PFSK-1 (cell line): ENCODE measurements at regions not wholly inside any gene's neighbourhood (a gene's known extent, or its start where the extent isn't known, plus 50 kb on each side); places are given as distances from the start of the nearest gene placed in this dataset.

Experiments used
- FOXP2 ChIP-seq: optimal IDR thresholded peaks from 2 replicates; pipeline ENCODE3; 2011; ENCODE audit warnings: borderline replicate concordance, control low read depth, inconsistent platforms; ENCODE audit not compliant: insufficient read depth; ENCODE audit errors: extremely low read length, extremely low read depth
- POLR2AphosphoS5 ChIP-seq: IDR thresholded peaks from 2 replicates; pipeline ENCODE4 v1.6.1; 2012; ENCODE audit warnings: low read depth, mild to moderate bottlenecking, control low read depth, low read length, moderate library complexity
- REST ChIP-seq, 2 experiments: IDR thresholded peaks; 2 replicates each; pipeline versions ENCODE4 v1.6.1 to v1.8.0; 2011 to 2012; ENCODE audit warnings: low read depth in 2 of 2, low read length in 2 of 2, control low read depth in 1 of 2, inconsistent platforms in 1 of 2, mild to moderate bottlenecking in 1 of 2, moderate library complexity in 1 of 2; ENCODE audit not compliant: insufficient read depth in 1 of 2
- SIN3A ChIP-seq: IDR thresholded peaks from 2 replicates; pipeline ENCODE4 v1.6.1; 2012; ENCODE audit warnings: mild to moderate bottlenecking, low read length, moderate library complexity, borderline replicate concordance; ENCODE audit not compliant: insufficient read depth
- TAF1 ChIP-seq: IDR thresholded peaks from 2 replicates; pipeline ENCODE4 v1.6.1; 2012; ENCODE audit warnings: low read length, control low read depth, borderline replicate concordance; ENCODE audit not compliant: insufficient read depth

GRCh38 chr20:22005535-22005934 is 300.1 kb downstream of the PAX1 start:
- TF ChIP-seq TAF1, result no peak
- no peak for TF ChIP-seq REST (IDR thresholded peaks at IDR 0.05; ENCODE audit: insufficient read depth in 1 of 2, low read depth in 2 of 2, low read length in 2 of 2)
- TF ChIP-seq FOXP2, result no peak
- no peak for TF ChIP-seq POLR2AphosphoS5
- no peak for TF ChIP-seq SIN3A

- no peak for TF ChIP-seq TAF1
- no peak for TF ChIP-seq FOXP2
- no peak for TF ChIP-seq SIN3A
- TF ChIP-seq REST (IDR thresholded peaks at IDR 0.05; ENCODE audit: insufficient read depth in 1 of 2, low read depth in 2 of 2, low read length in 2 of 2), result no peak
- TF ChIP-seq POLR2AphosphoS5, result no peak
Measured at GRCh38 chr20:22004946-22005345, 299.5 kb downstream of the PAX1 start.

- no peak for TF ChIP-seq FOXP2
- no peak for TF ChIP-seq REST (IDR thresholded peaks at IDR 0.05; ENCODE audit: insufficient read depth in 1 of 2, low read depth in 2 of 2, low read length in 2 of 2)
- no peak for TF ChIP-seq SIN3A
- TF ChIP-seq POLR2AphosphoS5, result no peak
Measured at GRCh38 chr20:22003680-22004079, 298.2 kb downstream of the PAX1 start.

- TF ChIP-seq SIN3A (no peak), TAF1 (no peak), FOXP2 (no peak), POLR2AphosphoS5 (no peak), REST (IDR thresholded peaks at IDR 0.05; ENCODE audit: insufficient read depth in 1 of 2, low read depth in 2 of 2, low read length in 2 of 2) (no peak)
Measured at GRCh38 chr20:22001886-22002285, 296.4 kb downstream of the PAX1 start.

GRCh38 chr20:21995461-21995860 is 290.0 kb downstream of the PAX1 start:
- TF ChIP-seq SIN3A, result no peak
- no peak for TF ChIP-seq REST (IDR thresholded peaks at IDR 0.05; ENCODE audit: insufficient read depth in 1 of 2, low read depth in 2 of 2, low read length in 2 of 2)
- no peak for TF ChIP-seq TAF1
- TF ChIP-seq POLR2AphosphoS5, result no peak
- TF ChIP-seq FOXP2, result no peak
